RWPE2 (cell line): ENCODE measurements at regions not wholly inside any gene's neighbourhood (a gene's known extent, or its start where the extent isn't known, plus 50 kb on each side); places are given as distances from the start of the nearest gene placed in this dataset.
"Not testable (repeated sequence)": the region's sequence is repeated elsewhere in the genome, so short reads cannot be mapped to it uniquely, and the experiment has no call there.

Experiments used
- ATAC-seq: fragments of 200-7000 bp; cut with Tn5 transposase; 3 replicates; pipeline ENCODE4 v1.9.1; 2021; ENCODE audit warnings: low read depth
- DNase-seq: peaks from one replicate; pipeline ENCODE4 v3.0.0-alpha.2; 2020; ENCODE audit warnings: low spot score
- H3K27ac ChIP-seq: fragments of 450-650 bp; 2 replicates; pipeline ENCODE4 v1.5.1; 2017; ENCODE audit warnings: mild to moderate bottlenecking; ENCODE audit not compliant: poor library complexity, severe bottlenecking
- H3K27me3 ChIP-seq: fragments of 250-450 bp; sonication (Bioruptor Pico); 2 replicates; pipeline ENCODE4 v1.5.1; 2021; ENCODE audit warnings: mild to moderate bottlenecking, moderate library complexity; ENCODE audit not compliant: insufficient read depth, poor library complexity, severe bottlenecking
- H3K36me3 ChIP-seq: fragments of 250-450 bp; sonication (Bioruptor Pico); 2 replicates; pipeline ENCODE4 v1.5.1; 2020; ENCODE audit warnings: low read depth, mild to moderate bottlenecking, moderate library complexity
- H3K4me1 ChIP-seq: fragments of 250-450 bp; sonication (Bioruptor Pico); 2 replicates; pipeline ENCODE4 v1.5.1; 2021; ENCODE audit warnings: mild to moderate bottlenecking, moderate library complexity; ENCODE audit not compliant: insufficient read depth, poor library complexity, severe bottlenecking
- H3K4me3 ChIP-seq: fragments of 250-450 bp; sonication (Bioruptor Pico); 2 replicates; pipeline ENCODE4 v1.5.1; 2021; ENCODE audit warnings: mild to moderate bottlenecking, moderate library complexity; ENCODE audit not compliant: severe bottlenecking
- H3K9me3 ChIP-seq: fragments of 250-450 bp; sonication (Bioruptor Pico); 2 replicates; pipeline ENCODE4 v1.5.1; 2021; ENCODE audit warnings: mild to moderate bottlenecking, moderate library complexity; ENCODE audit not compliant: severe bottlenecking
- TF ChIP-seq, protein P1 (sequence below): fragments of 450-650 bp; IDR thresholded peaks from one replicate; pipeline ENCODE4 v1.5.1; 2017; ENCODE audit warnings: mild to moderate bottlenecking, moderate library complexity; ENCODE audit not compliant: poor library complexity, severe bottlenecking

GRCh38 chrX:142446349-142446748 is 241.3 kb upstream of the MAGEC2 start:
- no peaks in the 10 kb centered on the region for H3K9me3 ChIP-seq
- H3K4me3 ChIP-seq = no peak overlapping the region
- H3K27me3 ChIP-seq = no peaks in the 10 kb centered on the region
- H3K4me1 ChIP-seq = no peaks in the 10 kb centered on the region
- H3K36me3 ChIP-seq = no peaks in the 10 kb centered on the region
- TF ChIP-seq, protein P1, sequence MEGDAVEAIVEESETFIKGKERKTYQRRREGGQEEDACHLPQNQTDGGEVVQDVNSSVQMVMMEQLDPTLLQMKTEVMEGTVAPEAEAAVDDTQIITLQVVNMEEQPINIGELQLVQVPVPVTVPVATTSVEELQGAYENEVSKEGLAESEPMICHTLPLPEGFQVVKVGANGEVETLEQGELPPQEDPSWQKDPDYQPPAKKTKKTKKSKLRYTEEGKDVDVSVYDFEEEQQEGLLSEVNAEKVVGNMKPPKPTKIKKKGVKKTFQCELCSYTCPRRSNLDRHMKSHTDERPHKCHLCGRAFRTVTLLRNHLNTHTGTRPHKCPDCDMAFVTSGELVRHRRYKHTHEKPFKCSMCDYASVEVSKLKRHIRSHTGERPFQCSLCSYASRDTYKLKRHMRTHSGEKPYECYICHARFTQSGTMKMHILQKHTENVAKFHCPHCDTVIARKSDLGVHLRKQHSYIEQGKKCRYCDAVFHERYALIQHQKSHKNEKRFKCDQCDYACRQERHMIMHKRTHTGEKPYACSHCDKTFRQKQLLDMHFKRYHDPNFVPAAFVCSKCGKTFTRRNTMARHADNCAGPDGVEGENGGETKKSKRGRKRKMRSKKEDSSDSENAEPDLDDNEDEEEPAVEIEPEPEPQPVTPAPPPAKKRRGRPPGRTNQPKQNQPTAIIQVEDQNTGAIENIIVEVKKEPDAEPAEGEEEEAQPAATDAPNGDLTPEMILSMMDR = no peak
- ATAC-seq (no peak), DNase-seq (no peak)
- H3K27ac ChIP-seq = no peak overlapping the region

GRCh38 chrX:142428916-142429315 is 223.8 kb upstream of the MAGEC2 start:
- Histone ChIP-seq H3K9me3 (no peaks in the 10 kb centered on the region), H3K27ac (no peak overlapping the region), H3K27me3 (no peaks in the 10 kb centered on the region), H3K4me3 (no peak overlapping the region), H3K4me1 (no peaks in the 10 kb centered on the region), H3K36me3 (no peaks in the 10 kb centered on the region)
- DNase-seq (no peak), ATAC-seq (no peak)
- TF ChIP-seq, protein P1 = no peak

GRCh38 chrX:142390998-142391397 is 185.9 kb upstream of the MAGEC2 start:
- H3K9me3 ChIP-seq, H3K4me3 ChIP-seq, H3K27me3 ChIP-seq, H3K4me1 ChIP-seq, ATAC-seq, H3K27ac ChIP-seq, H3K36me3 ChIP-seq, DNase-seq: not testable (repeated sequence)

- no peak for ATAC-seq
- TF ChIP-seq, protein P1 = no peak
- H3K4me3 ChIP-seq = no peak overlapping the region
- H3K4me1 ChIP-seq = no peaks in the 10 kb centered on the region
- no peaks in the 10 kb centered on the region for H3K36me3 ChIP-seq
- no peaks in the 10 kb centered on the region for H3K27me3 ChIP-seq
- no peak overlapping the region for H3K27ac ChIP-seq
- no peaks in the 10 kb centered on the region for H3K9me3 ChIP-seq
- DNase-seq = no peak
These were observed 158.4 kb upstream of the MAGEC2 start for GRCh38 chrX:142363501-142363900.

GRCh38 chrX:142359331-142359730 is 154.2 kb upstream of the MAGEC2 start:
- H3K27me3 ChIP-seq = no peaks in the 10 kb centered on the region

More at GRCh38 chrX:142359331-142359730, 154.2 kb upstream of the MAGEC2 start:
- Histone ChIP-seq H3K9me3 (no peaks in the 10 kb centered on the region), H3K36me3 (no peaks in the 10 kb centered on the region), H3K27ac (no peak overlapping the region), H3K4me3 (no peak overlapping the region), H3K4me1 (no peaks in the 10 kb centered on the region)
- TF ChIP-seq, protein P1 = no peak
- no peak for ATAC-seq
- no peak for DNase-seq
